ENCODE measurements at regions not wholly inside any gene's neighbourhood (a gene's known extent, or its start where the extent isn't known, plus 50 kb on each side); places are given as distances from the start of the nearest gene placed in this dataset.
"Not testable (repeated sequence)": the region's sequence is repeated elsewhere in the genome, so short reads cannot be mapped to it uniquely, and the experiment has no call there.

DNA sequence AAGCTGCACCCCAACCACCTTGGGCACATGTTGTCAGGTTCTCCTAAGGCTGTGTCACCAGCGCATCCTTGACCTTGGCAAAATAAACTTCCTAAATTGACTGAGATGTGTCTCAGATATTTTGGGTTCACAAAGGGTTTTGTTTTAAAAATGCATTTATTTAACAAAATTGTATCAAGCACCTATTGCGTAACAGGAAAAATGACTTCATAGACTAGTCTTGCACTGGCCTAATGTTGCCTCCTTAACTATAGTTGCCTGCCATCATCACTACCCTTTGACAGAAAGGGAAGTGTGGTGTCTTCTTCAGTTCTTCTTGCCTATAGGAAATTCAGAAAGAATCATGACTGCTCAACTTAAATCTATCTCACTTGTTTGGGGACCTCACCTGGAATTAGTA is 374.2 kb downstream of the SH2D1A start:
- DNase-seq: no peak

- no peak for DNase-seq
Measured at GRCh38 chrX:124725502-124725901, 379.1 kb downstream of the SH2D1A start.

DNA sequence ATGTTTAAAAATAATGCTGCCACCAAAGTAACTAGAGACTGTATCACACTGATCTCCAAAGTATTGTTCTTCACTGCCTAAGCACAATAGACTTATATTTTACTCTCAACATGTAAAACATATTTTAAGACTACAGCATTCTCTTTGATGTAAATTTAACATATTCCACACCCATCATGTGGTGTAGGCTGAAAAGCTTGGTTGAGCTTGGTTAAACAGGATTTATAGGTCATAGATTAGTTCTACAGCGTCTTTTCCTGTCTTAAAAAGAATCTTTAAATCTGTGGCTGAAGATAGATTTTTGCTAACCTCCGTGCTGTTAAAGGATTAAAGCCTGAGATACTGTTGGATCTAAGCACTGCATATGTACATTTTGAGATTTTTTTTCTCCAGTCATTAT is 379.9 kb downstream of the SH2D1A start:
- DNase-seq: no peak

DNA sequence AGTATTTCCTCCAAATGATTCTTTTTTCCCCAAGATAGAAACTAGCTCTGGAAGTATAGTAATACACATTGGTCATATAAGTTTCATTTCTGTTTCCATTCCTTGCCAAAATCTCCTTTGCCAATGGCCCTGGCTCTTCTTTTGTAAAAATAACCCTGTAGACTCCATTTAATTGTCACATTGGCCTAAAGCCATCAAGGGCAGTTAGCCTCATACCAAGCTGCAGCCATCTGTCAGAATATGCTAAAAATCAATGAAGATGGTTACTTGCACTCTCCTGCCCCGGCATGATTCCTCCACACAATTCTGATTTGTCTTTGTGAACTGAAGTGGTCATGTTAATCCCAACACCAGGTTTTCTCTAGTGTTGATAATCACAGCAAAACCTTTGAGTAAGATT is 380.5 kb downstream of the SH2D1A start:
- DNase-seq: no peak

DNA sequence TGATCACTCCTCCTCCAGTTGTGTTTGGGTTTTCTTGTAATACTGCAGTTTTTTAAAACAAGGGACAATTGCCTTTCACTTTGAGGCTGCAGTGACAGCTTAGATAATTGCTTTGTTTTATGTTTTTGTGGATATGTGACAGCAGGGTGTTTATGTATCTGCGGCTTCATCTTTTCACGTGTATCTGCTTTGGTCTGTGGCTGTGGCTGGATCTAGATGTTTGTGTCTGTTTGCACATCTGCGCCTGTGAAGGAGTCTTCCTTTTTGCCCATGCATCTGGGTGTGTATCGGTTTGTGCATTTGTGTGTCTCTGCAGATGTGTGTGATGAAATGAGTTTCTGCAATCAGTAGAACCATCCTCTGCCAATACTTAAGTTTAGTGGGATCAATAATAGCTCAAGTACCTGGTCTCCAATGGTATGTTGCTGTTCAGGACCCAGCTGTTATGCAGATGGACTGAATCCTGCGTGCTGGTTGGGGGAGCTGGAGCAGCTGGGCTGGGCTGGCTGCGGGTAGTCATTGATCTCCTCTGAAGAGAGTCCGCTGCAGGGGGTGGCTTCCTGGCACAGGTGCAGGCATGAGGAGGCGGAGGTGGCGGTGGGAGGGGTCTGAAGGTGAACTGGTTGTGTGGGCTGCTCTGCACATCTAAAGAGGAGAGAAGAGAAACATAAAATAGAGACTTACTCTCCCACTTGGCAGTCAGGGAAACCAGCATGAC is 390.3 kb downstream of the SH2D1A start:
- DNase-seq: no peak

DNA sequence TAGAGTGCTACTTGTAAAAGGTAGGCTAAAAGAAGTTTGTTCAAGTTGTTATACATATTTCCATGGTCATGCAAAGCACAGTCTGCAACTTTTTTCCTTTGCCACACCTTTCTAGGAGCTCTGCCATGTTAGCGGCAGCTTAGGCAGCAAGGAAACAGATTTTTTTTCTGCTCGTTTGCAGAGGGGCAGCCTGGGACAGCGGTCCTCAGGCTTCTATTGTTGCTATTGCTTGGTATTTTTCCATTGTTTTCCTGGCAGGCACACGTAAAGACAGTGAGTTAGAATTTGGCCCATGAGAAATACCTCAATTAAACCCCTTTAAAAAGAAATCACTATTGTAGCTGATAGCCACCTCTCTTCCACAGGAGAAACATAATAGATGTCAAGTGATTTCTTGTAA is 391.4 kb downstream of the SH2D1A start:
- no peak for DNase-seq

DNA sequence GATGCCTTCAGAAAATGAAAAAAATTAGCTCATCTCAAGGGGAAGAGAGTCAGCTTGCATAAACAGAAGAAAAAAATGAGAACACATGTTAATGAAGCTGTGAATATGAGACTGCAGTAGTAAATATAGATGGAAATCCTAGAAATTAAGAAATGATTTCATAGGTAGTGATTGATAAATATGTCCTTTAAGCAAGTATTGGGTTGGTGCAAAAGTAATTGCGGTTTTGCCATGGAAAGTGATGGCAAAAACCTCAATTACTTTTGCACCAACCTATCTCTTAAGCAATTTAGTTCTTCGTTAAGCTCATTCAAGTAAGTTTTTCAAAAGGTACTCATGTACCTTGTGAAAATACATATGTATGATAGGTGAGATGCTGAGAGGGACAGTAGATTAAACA is 400.9 kb downstream of the SH2D1A start:
- no peak for DNase-seq

- no peak for DNase-seq
Measured at GRCh38 chrX:124764354-124764753, 418.0 kb downstream of the SH2D1A start.

- DNase-seq: no peak
Measured at GRCh38 chrX:124769166-124769565, 422.8 kb downstream of the SH2D1A start.

DNA sequence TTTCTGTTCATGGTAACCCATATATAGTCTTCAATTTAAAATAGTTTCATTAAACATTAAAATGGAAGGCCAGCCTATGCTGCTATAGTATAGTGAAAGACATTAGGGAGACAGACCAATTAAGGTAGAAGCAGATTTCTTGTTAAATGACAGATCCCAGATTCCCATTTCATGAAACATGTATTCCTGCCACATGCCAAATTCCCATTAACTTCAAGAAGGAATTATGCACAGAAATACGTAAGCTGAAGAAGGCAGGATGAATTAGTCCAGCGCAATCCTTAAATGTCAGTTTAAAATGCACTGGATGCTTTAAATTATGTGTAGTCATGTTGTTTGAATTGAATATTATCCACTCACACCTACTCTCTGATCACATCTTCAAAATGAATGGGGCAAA is 424.9 kb downstream of the SH2D1A start:
- DNase-seq: no peak

- not testable (repeated sequence) for DNase-seq
Measured at GRCh38 chrX:124788253-124788652, 441.9 kb downstream of the SH2D1A start.

GRCh38 chrX:124789874-124790273 is 443.5 kb downstream of the SH2D1A start:
- not testable (repeated sequence) for DNase-seq

- DNase-seq: no peak
Measured at GRCh38 chrX:124791492-124792095, 445.2 kb downstream of the SH2D1A start.

DNA sequence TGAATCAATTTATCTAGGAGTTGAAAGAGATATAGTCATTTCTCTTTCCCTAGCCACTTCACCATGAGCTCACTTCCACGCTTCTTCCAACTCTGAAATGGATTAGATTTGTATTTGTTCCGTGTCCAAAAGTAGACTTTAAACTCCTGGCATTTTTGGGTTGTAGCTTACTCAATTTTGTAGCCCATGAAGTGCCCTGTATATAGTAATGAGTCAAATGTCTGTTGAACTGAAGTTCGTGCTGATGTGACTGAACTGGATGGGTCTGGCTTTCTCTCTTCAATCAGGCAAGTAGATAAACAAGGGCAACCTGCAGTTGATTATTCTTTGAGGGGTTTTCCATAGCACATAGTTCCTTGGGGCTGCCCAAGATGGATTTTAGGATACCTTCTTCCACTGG is 450.6 kb downstream of the SH2D1A start:
- no peak for DNase-seq

DNA sequence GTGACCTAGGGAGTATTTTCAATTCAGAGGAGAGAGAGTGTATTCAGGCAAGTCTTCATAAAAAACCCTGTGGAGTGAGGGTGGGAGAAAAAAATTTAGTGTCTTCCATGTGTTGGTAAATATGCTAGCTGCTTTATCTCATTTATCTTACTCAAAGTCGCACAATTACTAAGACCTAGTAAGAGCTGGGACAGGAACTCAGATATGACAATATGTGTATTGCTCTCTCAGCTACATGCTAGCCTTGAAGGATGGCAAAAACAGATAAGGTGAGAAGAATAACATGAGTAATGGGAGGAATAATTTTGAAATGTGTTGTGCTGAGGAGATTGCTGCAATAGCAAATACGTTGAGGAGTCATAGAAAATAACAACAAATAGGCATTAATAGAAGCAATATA is 458.6 kb downstream of the SH2D1A start:
- no peak for DNase-seq

DNA sequence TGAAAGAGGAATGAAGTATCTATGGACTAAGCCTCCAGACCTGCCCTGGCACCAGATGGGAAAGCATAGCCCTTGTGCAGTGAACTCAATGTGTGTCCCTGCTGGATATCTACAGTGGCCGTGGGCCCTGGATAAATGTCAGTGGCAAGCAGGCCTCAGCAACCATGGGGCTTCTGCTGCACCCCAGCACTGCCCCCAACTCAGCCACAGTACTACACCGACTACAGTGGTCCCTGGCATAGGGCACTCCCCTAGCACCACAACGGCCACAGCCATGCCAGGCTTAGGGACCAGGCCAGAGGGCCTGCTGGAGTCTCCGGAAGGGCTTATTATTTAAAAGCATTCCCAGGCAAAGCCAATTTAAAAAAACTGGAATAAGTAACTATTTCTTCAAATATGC is 459.1 kb downstream of the SH2D1A start:
- no peak for DNase-seq

GRCh38 chrX:124814106-124814505 is 467.7 kb downstream of the SH2D1A start:
- DNase-seq: no peak

- DNase-seq: no peak
Measured at GRCh38 chrX:124818033-124818432, 471.7 kb downstream of the SH2D1A start.

- DNase-seq: no peak
Measured at GRCh38 chrX:124818764-124819163, 472.4 kb downstream of the SH2D1A start.

GRCh38 chrX:124820738-124821137 is 474.4 kb downstream of the SH2D1A start:
- DNase-seq: no peak

DNA sequence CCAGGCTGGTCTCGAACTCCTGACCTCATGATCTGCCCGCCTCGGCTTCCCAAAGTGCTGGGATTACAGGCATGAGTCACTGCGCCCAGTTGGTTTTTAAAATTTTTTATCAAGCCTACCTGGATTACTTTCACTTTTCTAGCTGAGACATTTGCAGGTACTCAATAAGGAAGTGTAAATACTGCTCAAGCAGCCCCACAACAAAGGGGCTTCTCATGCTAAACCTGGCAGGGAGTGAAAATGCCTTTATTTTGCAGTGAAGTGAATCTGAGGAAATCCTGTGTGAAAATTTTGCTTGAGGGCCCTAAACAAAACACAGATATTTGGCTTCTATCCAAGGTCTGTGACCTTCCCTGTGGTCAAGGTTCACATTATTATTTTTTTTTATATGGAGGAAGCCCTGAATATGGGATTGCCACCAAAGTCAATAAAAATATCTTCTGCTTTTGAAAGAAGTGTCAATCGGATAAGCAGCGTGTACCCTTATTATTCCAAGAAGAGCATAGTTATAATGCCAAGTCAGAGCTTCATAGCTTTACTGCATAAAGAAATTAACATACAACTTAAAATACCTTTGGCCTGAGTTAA is 481.0 kb downstream of the SH2D1A start:
- DNase-seq: no peak

- DNase-seq: no peak
Measured at GRCh38 chrX:124829930-124830329, 483.6 kb downstream of the SH2D1A start.

GRCh38 chrX:124836786-124837185 is 482.9 kb upstream of the TEX13C start:
- no peak for DNase-seq

- DNase-seq: no peak
Measured at GRCh38 chrX:124842205-124842604, 477.5 kb upstream of the TEX13C start.

- no peak for DNase-seq
Measured at GRCh38 chrX:124860736-124861135, 458.9 kb upstream of the TEX13C start.

All from NCI-H2029 treated with DMSO at 0.1 percent for 48 hours (cell line).